CD8-positive, alpha-beta memory T cell (primary cell): ENCODE measurements at regions not wholly inside any gene's neighbourhood (a gene's known extent, or its start where the extent isn't known, plus 50 kb on each side); places are given as distances from the start of the nearest gene placed in this dataset.

Experiments used
- CTCF ChIA-PET: fragments of 350-600 bp; sonication (Branson Sonifier 250); formaldehyde crosslinking; loops from one replicate; lab custom pipeline; 2021; ENCODE audit warnings: antibody characterized with exemption; lab: Charles Lee
- POLR2A ChIA-PET: fragments of 350-600 bp; sonication (Branson Sonifier 250); formaldehyde crosslinking; loops from one replicate; lab custom pipeline; 2021; ENCODE audit warnings: antibody characterized with exemption; lab: Charles Lee
- DNase-seq, 5 donors: peaks; one replicate each; pipeline versions ENCODE4 v3.0.0 to v3.0.0-alpha.2; 2020 to 2022; ENCODE audit warnings: mixed read lengths in 1 of 5
- H3K27ac ChIP-seq: one replicate; pipeline ENCODE4 v1.7.0; 2013; ENCODE audit warnings: low read depth, mild to moderate bottlenecking, low read length, moderate library complexity
- H3K27me3 ChIP-seq: 2 replicates; pipeline ENCODE4 v1.7.0; 2013; ENCODE audit warnings: low read length, mild to moderate bottlenecking; ENCODE audit not compliant: insufficient read depth, poor library complexity, severe bottlenecking
- H3K36me3 ChIP-seq: 2 replicates; pipeline ENCODE4 v1.7.0; 2013; ENCODE audit warnings: mild to moderate bottlenecking, low read length, moderate library complexity; ENCODE audit not compliant: insufficient read depth
- H3K4me1 ChIP-seq: 2 replicates; pipeline ENCODE4 v1.7.0; 2013; ENCODE audit warnings: mild to moderate bottlenecking, low read length, moderate library complexity; ENCODE audit not compliant: insufficient read depth
- H3K4me3 ChIP-seq: 2 replicates; pipeline ENCODE4 v1.7.0; 2013; ENCODE audit warnings: mild to moderate bottlenecking, low read length
- H3K9me3 ChIP-seq: 2 replicates; pipeline ENCODE4 v1.7.0; 2013; ENCODE audit warnings: mild to moderate bottlenecking, low read length
- H3K27ac Mint-ChIP-seq, 8 donors: one replicate each; pipeline ENCODE4 v1.8.0; 2020 to 2021; ENCODE audit warnings: mixed read lengths in 8 of 8, mild to moderate bottlenecking in 6 of 8, inconsistent platforms in 3 of 8, moderate library complexity in 3 of 8
- H3K27me3 Mint-ChIP-seq, 2 donors: one replicate each; pipeline ENCODE4 v1.8.0; 2020 to 2021; ENCODE audit warnings: mixed read lengths in 2 of 2, mild to moderate bottlenecking in 1 of 2, moderate library complexity in 1 of 2
- H3K36me3 Mint-ChIP-seq, 3 donors: one replicate each; pipeline ENCODE4 v1.8.0; 2020 to 2021; ENCODE audit warnings: mixed read lengths in 3 of 3, inconsistent platforms in 1 of 3, mild to moderate bottlenecking in 1 of 3
- H3K4me1 Mint-ChIP-seq, 3 donors: one replicate each; pipeline ENCODE4 v1.8.0; 2020 to 2021; ENCODE audit warnings: mixed read lengths in 3 of 3, inconsistent platforms in 1 of 3, mild to moderate bottlenecking in 1 of 3
- H3K4me3 Mint-ChIP-seq, 7 donors: one replicate each; pipeline ENCODE4 v1.8.0; 2020 to 2021; ENCODE audit warnings: mixed read lengths in 7 of 7, mild to moderate bottlenecking in 6 of 7, moderate library complexity in 4 of 7, inconsistent platforms in 2 of 7
- H3K9me3 Mint-ChIP-seq, 5 donors: one replicate each; pipeline ENCODE4 v1.8.0; 2020 to 2022; ENCODE audit warnings: mixed read lengths in 5 of 5, mild to moderate bottlenecking in 3 of 5, moderate library complexity in 2 of 5, inconsistent platforms in 1 of 5

GRCh38 chr9:118522093-118523028 lies 818.2 kb downstream of the TLR4 start:
- no peak overlapping the region for H3K4me3 Mint-ChIP-seq
- H3K36me3 Mint-ChIP-seq = no peaks in the 10 kb centered on the region
- H3K4me1 Mint-ChIP-seq = no peaks in the 10 kb centered on the region
- ChIA-PET CTCF (no interaction called here), POLR2A (no interaction called here)
- Histone ChIP-seq H3K4me3 (no peak overlapping the region), H3K36me3 (no peaks in the 10 kb centered on the region), H3K9me3 (no peaks in the 10 kb centered on the region), H3K27me3 (no peaks in the 10 kb centered on the region), H3K4me1 (no peaks in the 10 kb centered on the region), H3K27ac (no peak overlapping the region)
- no peak overlapping the region for H3K27ac Mint-ChIP-seq
- H3K27me3 Mint-ChIP-seq = no peaks in the 10 kb centered on the region
- no peak for DNase-seq
- H3K9me3 Mint-ChIP-seq = peaks cover 0 to 9% (median 2%) of the 10 kb centered on the region in 5 donors

GRCh38 chr9:118527261-118527660 lies 823.1 kb downstream of the TLR4 start:
- ChIA-PET CTCF (no interaction called here), POLR2A (no interaction called here)
- Mint-ChIP-seq H3K9me3 (peaks cover 0 to 9% (median 2%) of the 10 kb centered on the region in 5 donors), H3K4me1 (no peaks in the 10 kb centered on the region), H3K27ac (no peak overlapping the region), H3K4me3 (no peak overlapping the region), H3K27me3 (no peaks in the 10 kb centered on the region), H3K36me3 (no peaks in the 10 kb centered on the region)
- Histone ChIP-seq H3K9me3 (no peaks in the 10 kb centered on the region), H3K4me1 (no peaks in the 10 kb centered on the region), H3K36me3 (no peaks in the 10 kb centered on the region), H3K27me3 (no peaks in the 10 kb centered on the region), H3K4me3 (no peak overlapping the region), H3K27ac (no peak overlapping the region)
- no peak for DNase-seq

- Mint-ChIP-seq H3K4me1 (no peaks in the 10 kb centered on the region), H3K27ac (no peak overlapping the region), H3K4me3 (no peak overlapping the region), H3K27me3 (no peaks in the 10 kb centered on the region), H3K36me3 (no peaks in the 10 kb centered on the region), H3K9me3 (peaks cover 0 to 3% (median 0%) of the 10 kb centered on the region in 5 donors)
- Histone ChIP-seq H3K9me3 (no peaks in the 10 kb centered on the region), H3K27ac (no peak overlapping the region), H3K36me3 (no peaks in the 10 kb centered on the region), H3K4me3 (no peak overlapping the region), H3K27me3 (no peaks in the 10 kb centered on the region), H3K4me1 (no peaks in the 10 kb centered on the region)
- no peak for DNase-seq
- ChIA-PET CTCF (no interaction called here), POLR2A (no interaction called here)
Observed at GRCh38 chr9:118529210-118529609, 825.0 kb downstream of the TLR4 start.

- H3K4me3 ChIP-seq = no peak overlapping the region
- H3K36me3 ChIP-seq = no peaks in the 10 kb centered on the region
- ChIA-PET CTCF (no interaction called here), POLR2A (no interaction called here)
- H3K27ac Mint-ChIP-seq = no peak overlapping the region
- H3K4me1 Mint-ChIP-seq = no peaks in the 10 kb centered on the region
- no peaks in the 10 kb centered on the region for H3K27me3 ChIP-seq
- no peaks in the 10 kb centered on the region for H3K9me3 ChIP-seq
- no peak overlapping the region for H3K27ac ChIP-seq
- H3K36me3 Mint-ChIP-seq = no peaks in the 10 kb centered on the region
- no peak for DNase-seq
- H3K4me3 Mint-ChIP-seq = no peak overlapping the region
- H3K27me3 Mint-ChIP-seq = no peaks in the 10 kb centered on the region
- H3K4me1 ChIP-seq = no peaks in the 10 kb centered on the region
- H3K9me3 Mint-ChIP-seq = peaks cover 0 to 6% (median 0%) of the 10 kb centered on the region in 5 donors
Observed at GRCh38 chr9:118529624-118530214, 825.5 kb downstream of the TLR4 start.

GRCh38 chr9:118532592-118532991 lies 828.4 kb downstream of the TLR4 start:
- Mint-ChIP-seq H3K9me3 (peaks cover 0 to 8% (median 0%) of the 10 kb centered on the region in 5 donors), H3K27ac (no peak overlapping the region), H3K4me1 (no peaks in the 10 kb centered on the region), H3K4me3 (no peak overlapping the region), H3K27me3 (no peaks in the 10 kb centered on the region), H3K36me3 (no peaks in the 10 kb centered on the region)
- Histone ChIP-seq H3K9me3 (no peaks in the 10 kb centered on the region), H3K4me1 (no peaks in the 10 kb centered on the region), H3K36me3 (no peaks in the 10 kb centered on the region), H3K27me3 (no peaks in the 10 kb centered on the region), H3K27ac (no peak overlapping the region), H3K4me3 (no peak overlapping the region)
- ChIA-PET POLR2A (no interaction called here), CTCF (no interaction called here)
- DNase-seq = no peak

- POLR2A ChIA-PET = no interaction called here
- H3K4me3 ChIP-seq = no peak overlapping the region
Observed at GRCh38 chr9:118533101-118533500, 828.9 kb downstream of the TLR4 start.

GRCh38 chr9:118533850-118534249 lies 829.6 kb downstream of the TLR4 start:
- Histone ChIP-seq H3K27me3 (no peaks in the 10 kb centered on the region), H3K9me3 (no peaks in the 10 kb centered on the region), H3K4me3 (no peak overlapping the region), H3K4me1 (no peaks in the 10 kb centered on the region), H3K36me3 (no peaks in the 10 kb centered on the region), H3K27ac (no peak overlapping the region)
- no peaks in the 10 kb centered on the region for H3K27me3 Mint-ChIP-seq
- no peak for DNase-seq
- H3K4me1 Mint-ChIP-seq = no peaks in the 10 kb centered on the region
- POLR2A ChIA-PET = no interaction called here
- no peak overlapping the region for H3K4me3 Mint-ChIP-seq
- peaks cover 0 to 11% (median 0%) of the 10 kb centered on the region in 5 donors for H3K9me3 Mint-ChIP-seq
- no peaks in the 10 kb centered on the region for H3K36me3 Mint-ChIP-seq
- H3K27ac Mint-ChIP-seq = no peak overlapping the region
- CTCF ChIA-PET = no interaction called here

More at GRCh38 chr9:118533101-118533500, 828.9 kb downstream of the TLR4 start:
- no peak for DNase-seq
- no peaks in the 10 kb centered on the region for H3K36me3 ChIP-seq
- no peak overlapping the region for H3K27ac ChIP-seq
- Mint-ChIP-seq H3K27ac (no peak overlapping the region), H3K27me3 (no peaks in the 10 kb centered on the region), H3K9me3 (peaks cover 0 to 11% (median 0%) of the 10 kb centered on the region in 5 donors), H3K4me1 (no peaks in the 10 kb centered on the region), H3K36me3 (no peaks in the 10 kb centered on the region), H3K4me3 (no peak overlapping the region)
- no peaks in the 10 kb centered on the region for H3K27me3 ChIP-seq
- no peaks in the 10 kb centered on the region for H3K9me3 ChIP-seq
- CTCF ChIA-PET = no interaction called here
- H3K4me1 ChIP-seq = no peaks in the 10 kb centered on the region

- H3K27me3 ChIP-seq = no peaks in the 10 kb centered on the region
- Mint-ChIP-seq H3K9me3 (peaks cover 0 to 11% (median 0%) of the 10 kb centered on the region in 5 donors), H3K27ac (no peak overlapping the region), H3K36me3 (no peaks in the 10 kb centered on the region), H3K4me1 (no peaks in the 10 kb centered on the region), H3K4me3 (no peak overlapping the region), H3K27me3 (no peaks in the 10 kb centered on the region)
- no peak for DNase-seq
- no peak overlapping the region for H3K27ac ChIP-seq
- H3K4me1 ChIP-seq = no peaks in the 10 kb centered on the region
- POLR2A ChIA-PET = no interaction called here
- no peak overlapping the region for H3K4me3 ChIP-seq
- CTCF ChIA-PET = no interaction called here
- H3K9me3 ChIP-seq = no peaks in the 10 kb centered on the region
- H3K36me3 ChIP-seq = no peaks in the 10 kb centered on the region
Observed at GRCh38 chr9:118536153-118536552, 832.0 kb downstream of the TLR4 start.
